ENCODE measurements at regions not wholly inside any gene's neighbourhood (a gene's known extent, or its start where the extent isn't known, plus 50 kb on each side); places are given as distances from the start of the nearest gene placed in this dataset.
A peak's percentile ranks its signal among the peaks of the same experiment; 100 is the strongest.

- no peaks in the 10 kb centered on the region for H3K4me1 ChIP-seq (ENCODE audit: insufficient read depth, low read length)
- peaks cover 0 to 23% of the 10 kb centered on the region in 2 experiments; a peak in 2 of 5 replicates for H3K27me3 ChIP-seq (ENCODE audit: control insufficient read depth in 1 of 2, insufficient read depth in 2 of 2, low read length in 2 of 2)
- FAIRE-seq: no peak
- DNase-seq (ENCODE audit: low spot score): no peak
- no peak overlapping the region for H3K4me3 ChIP-seq (replicated peaks in 1 of 3; ENCODE audit: insufficient read depth in 1 of 3, low read depth in 2 of 3, low read length in 3 of 3)
- ChIA-PET POLR2A (no interaction called here), CTCF (ENCODE audit: low intra/inter-chr PET ratio, low total read pairs) (interaction anchor here (1.1 to 3.2 kb wide), 2 partner anchors 35 to 37 kb away, joined by 3 to 28 read pairs; no protein-coding TSS in a partner anchor)
- H2AFZ ChIP-seq (ENCODE audit: low read length): no peak overlapping the region
- no peaks in the 10 kb centered on the region for H3K79me2 ChIP-seq (ENCODE audit: insufficient read depth, low read length)
- 28% methylated on average over 2 of the region's 2 CpGs for WGBS (ENCODE audit: low lambda C conversion rate)
- H3K36me3 ChIP-seq (replicated peaks in 1 of 2; ENCODE audit: control insufficient read depth in 1 of 2, insufficient read depth in 2 of 2, low read length in 2 of 2): no peaks in the 10 kb centered on the region
- H3K9ac ChIP-seq (ENCODE audit: insufficient read depth, low read depth, low read length): no peak overlapping the region
- in situ Hi-C loops (cut with HindIII; ENCODE audit: extremely low pct_ligation_motif_present, low pct_unique_long_range_greater_than_20kb): no loop called here
- no TSS peak for BruUV-seq (replicated peaks)
- ATAC-seq: no peak
- H3K4me2 ChIP-seq (ENCODE audit: low read depth, low read length): no peak overlapping the region
- H3K9me3 ChIP-seq (ENCODE audit: low read length): no peaks in the 10 kb centered on the region
- intact Hi-C loops (cut with micrococcal nuclease; ENCODE audit: unreplicated experiment): no loop called here
- H4K20me1 ChIP-seq (ENCODE audit: insufficient read depth, low read length): no peaks in the 10 kb centered on the region
- no peak overlapping the region for H3K27ac ChIP-seq (ENCODE audit: extremely low read length, insufficient read depth, low read length)
- TF ChIP-seq MAFK (conservative IDR thresholded peaks at IDR 0.05 in 1 of 2, IDR thresholded peaks at IDR 0.05 in 1 of 2; ENCODE audit: low read length in 2 of 2) (peak; percentile 45 to 57; a peak in 3 of 4 replicates), MAFF (IDR thresholded peaks at IDR 0.05; ENCODE audit: low read depth, low read length) (peak; percentile 40), NCOA1 (CRISPR knock-in tag; IDR thresholded peaks at IDR 0.05) (no peak)
- TF ChIP-seq, protein P1, sequence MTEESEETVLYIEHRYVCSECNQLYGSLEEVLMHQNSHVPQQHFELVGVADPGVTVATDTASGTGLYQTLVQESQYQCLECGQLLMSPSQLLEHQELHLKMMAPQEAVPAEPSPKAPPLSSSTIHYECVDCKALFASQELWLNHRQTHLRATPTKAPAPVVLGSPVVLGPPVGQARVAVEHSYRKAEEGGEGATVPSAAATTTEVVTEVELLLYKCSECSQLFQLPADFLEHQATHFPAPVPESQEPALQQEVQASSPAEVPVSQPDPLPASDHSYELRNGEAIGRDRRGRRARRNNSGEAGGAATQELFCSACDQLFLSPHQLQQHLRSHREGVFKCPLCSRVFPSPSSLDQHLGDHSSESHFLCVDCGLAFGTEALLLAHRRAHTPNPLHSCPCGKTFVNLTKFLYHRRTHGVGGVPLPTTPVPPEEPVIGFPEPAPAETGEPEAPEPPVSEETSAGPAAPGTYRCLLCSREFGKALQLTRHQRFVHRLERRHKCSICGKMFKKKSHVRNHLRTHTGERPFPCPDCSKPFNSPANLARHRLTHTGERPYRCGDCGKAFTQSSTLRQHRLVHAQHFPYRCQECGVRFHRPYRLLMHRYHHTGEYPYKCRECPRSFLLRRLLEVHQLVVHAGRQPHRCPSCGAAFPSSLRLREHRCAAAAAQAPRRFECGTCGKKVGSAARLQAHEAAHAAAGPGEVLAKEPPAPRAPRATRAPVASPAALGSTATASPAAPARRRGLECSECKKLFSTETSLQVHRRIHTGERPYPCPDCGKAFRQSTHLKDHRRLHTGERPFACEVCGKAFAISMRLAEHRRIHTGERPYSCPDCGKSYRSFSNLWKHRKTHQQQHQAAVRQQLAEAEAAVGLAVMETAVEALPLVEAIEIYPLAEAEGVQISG (CRISPR knock-in tag; IDR thresholded peaks at IDR 0.05): no peak
Observed at GRCh38 chr6:79813143-79813850, 134.1 kb downstream of the ELOVL4 start.

GRCh38 chr6:79812195-79812594, 135.2 kb downstream of the ELOVL4 start:
- no peak overlapping the region for H3K4me3 ChIP-seq (replicated peaks in 1 of 3; ENCODE audit: insufficient read depth in 1 of 3, low read depth in 2 of 3, low read length in 3 of 3)
- 0% methylated on average over 6 of the region's 8 CpGs for WGBS (ENCODE audit: low lambda C conversion rate)
- H3K36me3 ChIP-seq (replicated peaks in 1 of 2; ENCODE audit: control insufficient read depth in 1 of 2, insufficient read depth in 2 of 2, low read length in 2 of 2): no peaks in the 10 kb centered on the region
- H2AFZ ChIP-seq (ENCODE audit: low read length): no peak overlapping the region
- H4K20me1 ChIP-seq (ENCODE audit: insufficient read depth, low read length): no peaks in the 10 kb centered on the region
- FAIRE-seq: no peak
- ChIA-PET POLR2A (no interaction called here), CTCF (ENCODE audit: low intra/inter-chr PET ratio, low total read pairs) (no interaction called here)
- no peak overlapping the region for H3K4me2 ChIP-seq (ENCODE audit: low read depth, low read length)
- no peaks in the 10 kb centered on the region for H3K9me3 ChIP-seq (ENCODE audit: low read length)
- intact Hi-C loops (cut with micrococcal nuclease; ENCODE audit: unreplicated experiment): no loop called here
- peaks cover 0 to 13% of the 10 kb centered on the region in 2 experiments; a peak in 2 of 5 replicates for H3K27me3 ChIP-seq (ENCODE audit: control insufficient read depth in 1 of 2, insufficient read depth in 2 of 2, low read length in 2 of 2)
- BruUV-seq (replicated peaks): no TSS peak
- H3K9ac ChIP-seq (ENCODE audit: insufficient read depth, low read depth, low read length): no peak overlapping the region
- no peaks in the 10 kb centered on the region for H3K4me1 ChIP-seq (ENCODE audit: insufficient read depth, low read length)
- no peak for DNase-seq (ENCODE audit: low spot score)
- H3K79me2 ChIP-seq (ENCODE audit: insufficient read depth, low read length): no peaks in the 10 kb centered on the region
- in situ Hi-C loops (cut with HindIII; ENCODE audit: extremely low pct_ligation_motif_present, low pct_unique_long_range_greater_than_20kb): no loop called here
- no peak for ATAC-seq
- H3K27ac ChIP-seq (ENCODE audit: extremely low read length, insufficient read depth, low read length): no peak overlapping the region
- TF ChIP-seq HOMEZ (CRISPR knock-in tag; IDR thresholded peaks at IDR 0.05; ENCODE audit: low read depth) (no peak), ZNF777 (CRISPR knock-in tag; IDR thresholded peaks at IDR 0.05) (no peak), ZNF256 (CRISPR knock-in tag; conservative IDR thresholded peaks at IDR 0.05) (no peak), SMAD1 (CRISPR knock-in tag; IDR thresholded peaks at IDR 0.05; ENCODE audit: borderline replicate concordance, low read depth) (no peak), TBL1XR1 (IDR thresholded peaks at IDR 0.05; ENCODE audit: borderline replicate concordance, low read length, partially characterized antibody) (no peak), NFYB (CRISPR knock-in tag; IDR thresholded peaks at IDR 0.05) (no peak), ZMYM3 (CRISPR knock-in tag; IDR thresholded peaks at IDR 0.05) (no peak), ELF4 (CRISPR knock-in tag; IDR thresholded peaks at IDR 0.05; ENCODE audit: borderline replicate concordance) (no peak)
- TF ChIP-seq, protein P2, sequence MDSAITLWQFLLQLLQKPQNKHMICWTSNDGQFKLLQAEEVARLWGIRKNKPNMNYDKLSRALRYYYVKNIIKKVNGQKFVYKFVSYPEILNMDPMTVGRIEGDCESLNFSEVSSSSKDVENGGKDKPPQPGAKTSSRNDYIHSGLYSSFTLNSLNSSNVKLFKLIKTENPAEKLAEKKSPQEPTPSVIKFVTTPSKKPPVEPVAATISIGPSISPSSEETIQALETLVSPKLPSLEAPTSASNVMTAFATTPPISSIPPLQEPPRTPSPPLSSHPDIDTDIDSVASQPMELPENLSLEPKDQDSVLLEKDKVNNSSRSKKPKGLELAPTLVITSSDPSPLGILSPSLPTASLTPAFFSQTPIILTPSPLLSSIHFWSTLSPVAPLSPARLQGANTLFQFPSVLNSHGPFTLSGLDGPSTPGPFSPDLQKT (CRISPR knock-in tag; IDR thresholded peaks at IDR 0.05; ENCODE audit: borderline replicate concordance): no peak

Data from HepG2 (cell line).